ENCODE measurements at regions not wholly inside any gene's neighbourhood (a gene's known extent, or its start where the extent isn't known, plus 50 kb on each side); places are given as distances from the start of the nearest gene placed in this dataset.

DNA sequence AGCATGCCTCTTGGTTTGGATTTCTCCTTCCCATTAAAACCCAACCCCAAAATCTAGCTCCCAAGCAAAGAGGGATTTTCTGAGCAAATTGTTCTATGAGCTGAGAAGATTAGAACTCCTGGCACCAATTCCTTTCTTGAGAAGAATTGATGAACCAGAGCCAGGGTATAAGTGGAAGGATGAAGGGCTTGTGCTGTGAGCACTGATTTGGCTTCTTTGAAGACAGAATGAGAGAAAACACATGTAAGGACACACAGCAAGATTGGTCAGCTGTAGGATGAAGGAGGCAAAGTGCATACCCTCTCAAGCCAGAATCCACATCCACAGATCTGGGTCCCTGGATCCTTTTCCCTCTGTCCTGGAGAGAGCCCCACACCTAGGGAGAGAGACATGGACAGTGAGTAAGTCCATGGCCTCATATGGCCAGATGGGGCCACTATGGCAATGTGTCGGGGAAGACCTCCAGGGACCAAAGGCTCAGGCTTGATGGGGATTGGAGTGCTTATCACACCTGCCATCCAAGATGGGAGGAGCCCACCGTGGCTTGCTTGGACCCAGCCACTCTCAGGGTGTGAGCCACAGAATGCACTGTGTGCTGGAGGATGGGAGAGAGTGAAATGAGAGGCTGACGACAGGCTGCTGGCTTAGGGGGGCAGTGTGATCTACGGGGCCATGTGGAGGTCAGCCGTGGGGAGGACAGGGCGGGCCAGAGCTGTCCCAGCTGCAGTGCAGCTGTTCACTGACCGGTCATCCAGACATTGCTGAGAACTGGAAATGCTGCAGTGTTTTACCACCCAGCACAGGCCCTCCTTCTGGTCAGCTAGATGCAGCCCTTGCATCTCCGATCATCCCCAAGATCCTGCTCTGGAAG lies 339.8 kb downstream of the CYP26B1 start:
- TF ChIP-seq, protein P1, sequence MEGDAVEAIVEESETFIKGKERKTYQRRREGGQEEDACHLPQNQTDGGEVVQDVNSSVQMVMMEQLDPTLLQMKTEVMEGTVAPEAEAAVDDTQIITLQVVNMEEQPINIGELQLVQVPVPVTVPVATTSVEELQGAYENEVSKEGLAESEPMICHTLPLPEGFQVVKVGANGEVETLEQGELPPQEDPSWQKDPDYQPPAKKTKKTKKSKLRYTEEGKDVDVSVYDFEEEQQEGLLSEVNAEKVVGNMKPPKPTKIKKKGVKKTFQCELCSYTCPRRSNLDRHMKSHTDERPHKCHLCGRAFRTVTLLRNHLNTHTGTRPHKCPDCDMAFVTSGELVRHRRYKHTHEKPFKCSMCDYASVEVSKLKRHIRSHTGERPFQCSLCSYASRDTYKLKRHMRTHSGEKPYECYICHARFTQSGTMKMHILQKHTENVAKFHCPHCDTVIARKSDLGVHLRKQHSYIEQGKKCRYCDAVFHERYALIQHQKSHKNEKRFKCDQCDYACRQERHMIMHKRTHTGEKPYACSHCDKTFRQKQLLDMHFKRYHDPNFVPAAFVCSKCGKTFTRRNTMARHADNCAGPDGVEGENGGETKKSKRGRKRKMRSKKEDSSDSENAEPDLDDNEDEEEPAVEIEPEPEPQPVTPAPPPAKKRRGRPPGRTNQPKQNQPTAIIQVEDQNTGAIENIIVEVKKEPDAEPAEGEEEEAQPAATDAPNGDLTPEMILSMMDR (conservative IDR thresholded peaks at IDR 0.05) = no peak
- TF ChIP-seq EZH2 (IDR thresholded peaks at IDR 0.05; ENCODE audit: low read depth) = no peak

All from PC-9 (cell line).